Progenitor cell of endocrine pancreas (in vitro differentiated cells): ENCODE measurements at regions not wholly inside any gene's neighbourhood (a gene's known extent, or its start where the extent isn't known, plus 50 kb on each side); places are given as distances from the start of the nearest gene placed in this dataset.

ENCODE experiments used
- DNase-seq: peaks from one replicate; pipeline ENCODE4 v3.0.0; 2021; ENCODE audit warnings: low spot score; ENCODE audit not compliant: unreplicated experiment
- H3K27ac Mint-ChIP-seq: 2 replicates; pipeline ENCODE4 v1.8.0; 2021; ENCODE audit warnings: mild to moderate bottlenecking, moderate library complexity, mixed read lengths
- H3K27me3 Mint-ChIP-seq: 2 replicates; pipeline ENCODE4 v1.8.0; 2021; ENCODE audit warnings: mixed read lengths
- H3K36me3 Mint-ChIP-seq: 2 replicates; pipeline ENCODE4 v1.8.0; 2022; ENCODE audit warnings: mixed read lengths; ENCODE audit not compliant: insufficient read depth
- H3K4me1 Mint-ChIP-seq: 2 replicates; pipeline ENCODE4 v1.8.0; 2021; ENCODE audit warnings: low read depth, mixed read lengths
- H3K4me3 Mint-ChIP-seq: 2 replicates; pipeline ENCODE4 v1.8.0; 2021; ENCODE audit warnings: low read depth, mild to moderate bottlenecking, moderate library complexity, mixed read lengths
- H3K9me3 Mint-ChIP-seq: 2 replicates; pipeline ENCODE4 v1.8.0; 2021; ENCODE audit warnings: low read depth, mixed read lengths
- TF ChIP-seq, protein P1 (sequence below): fragments of 200-600 bp; sonication (generic); IDR thresholded peaks from one replicate; pipeline ENCODE4 v1.5.0; 2021; ENCODE audit warnings: antibody characterized with exemption, mild to moderate bottlenecking; ENCODE audit not compliant: unreplicated experiment

DNA sequence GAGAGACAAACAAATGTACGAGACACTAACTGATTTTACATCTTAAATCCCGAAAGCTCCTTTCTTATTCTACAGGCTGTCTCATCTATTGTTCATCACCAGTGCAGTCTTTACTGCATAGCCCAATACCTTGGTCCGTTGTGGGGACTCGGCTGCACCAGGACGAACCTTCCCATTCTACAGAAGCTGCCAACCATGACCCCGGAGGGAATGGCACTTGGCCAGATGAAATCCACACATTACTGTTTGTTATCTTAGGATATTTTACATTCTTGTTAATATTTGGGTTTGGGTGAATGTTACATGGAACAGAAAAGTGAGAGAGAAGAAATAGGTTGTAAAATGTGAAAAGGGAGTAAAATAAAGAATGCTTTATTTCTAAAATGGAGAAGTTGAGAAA, 195.1 kb downstream of the RFC3 start:
- Mint-ChIP-seq H3K4me3 (no peak overlapping the region), H3K27ac (no peak overlapping the region), H3K9me3 (no peaks in the 10 kb centered on the region), H3K4me1 (peaks cover 5% of the 10 kb centered on the region), H3K27me3 (peaks cover 5% of the 10 kb centered on the region), H3K36me3 (no peaks in the 10 kb centered on the region)
- no peak for DNase-seq
- TF ChIP-seq, protein P1, sequence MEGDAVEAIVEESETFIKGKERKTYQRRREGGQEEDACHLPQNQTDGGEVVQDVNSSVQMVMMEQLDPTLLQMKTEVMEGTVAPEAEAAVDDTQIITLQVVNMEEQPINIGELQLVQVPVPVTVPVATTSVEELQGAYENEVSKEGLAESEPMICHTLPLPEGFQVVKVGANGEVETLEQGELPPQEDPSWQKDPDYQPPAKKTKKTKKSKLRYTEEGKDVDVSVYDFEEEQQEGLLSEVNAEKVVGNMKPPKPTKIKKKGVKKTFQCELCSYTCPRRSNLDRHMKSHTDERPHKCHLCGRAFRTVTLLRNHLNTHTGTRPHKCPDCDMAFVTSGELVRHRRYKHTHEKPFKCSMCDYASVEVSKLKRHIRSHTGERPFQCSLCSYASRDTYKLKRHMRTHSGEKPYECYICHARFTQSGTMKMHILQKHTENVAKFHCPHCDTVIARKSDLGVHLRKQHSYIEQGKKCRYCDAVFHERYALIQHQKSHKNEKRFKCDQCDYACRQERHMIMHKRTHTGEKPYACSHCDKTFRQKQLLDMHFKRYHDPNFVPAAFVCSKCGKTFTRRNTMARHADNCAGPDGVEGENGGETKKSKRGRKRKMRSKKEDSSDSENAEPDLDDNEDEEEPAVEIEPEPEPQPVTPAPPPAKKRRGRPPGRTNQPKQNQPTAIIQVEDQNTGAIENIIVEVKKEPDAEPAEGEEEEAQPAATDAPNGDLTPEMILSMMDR: no peak

DNA sequence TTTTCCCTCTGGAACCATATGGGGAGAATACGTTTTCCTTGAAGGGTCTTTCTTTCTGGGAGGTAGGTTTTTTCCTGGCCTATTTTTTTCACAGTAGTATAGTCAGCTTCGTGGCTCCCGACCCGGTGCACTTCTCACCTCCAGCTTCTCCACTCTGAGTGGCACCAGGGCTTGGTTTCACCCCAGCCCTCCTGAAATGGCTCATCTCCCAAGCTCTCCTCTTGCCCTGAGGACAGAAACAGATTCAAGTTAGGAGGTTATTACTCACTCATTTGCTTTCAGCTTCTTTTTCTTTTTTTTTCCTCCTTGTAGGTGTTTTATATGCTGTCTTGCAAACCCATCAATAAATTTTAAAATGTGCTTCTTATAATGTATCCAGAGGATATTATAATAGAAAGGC, 199.3 kb downstream of the RFC3 start:
- Mint-ChIP-seq H3K9me3 (peaks cover 14% of the 10 kb centered on the region), H3K4me3 (no peak overlapping the region), H3K27ac (no peak overlapping the region), H3K36me3 (peaks cover 5% of the 10 kb centered on the region), H3K4me1 (no peaks in the 10 kb centered on the region), H3K27me3 (peaks cover 5% of the 10 kb centered on the region)
- DNase-seq: no peak
- TF ChIP-seq, protein P1: no peak

DNA sequence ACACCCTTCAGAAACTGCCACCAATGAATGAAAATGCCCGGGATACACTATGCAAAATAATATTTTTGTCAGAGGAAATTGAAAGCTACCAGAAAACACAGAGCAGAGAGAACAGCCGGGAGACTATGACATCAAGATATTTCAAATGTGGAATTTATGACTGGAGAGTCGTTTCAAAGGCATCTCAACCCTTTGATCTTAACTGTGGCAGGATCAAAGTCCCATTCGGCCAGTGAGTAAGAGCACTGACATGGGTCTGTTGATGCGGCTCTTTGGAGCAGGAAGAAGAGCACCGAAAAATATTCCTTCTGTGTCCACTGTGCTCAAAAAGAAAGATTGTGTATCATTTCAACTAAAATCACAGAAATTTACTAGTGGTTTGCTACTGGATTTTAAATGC, 201.9 kb downstream of the RFC3 start:
- Mint-ChIP-seq H3K9me3 (peaks cover 14% of the 10 kb centered on the region), H3K4me1 (no peaks in the 10 kb centered on the region), H3K27ac (no peak overlapping the region), H3K36me3 (peaks cover 5% of the 10 kb centered on the region), H3K4me3 (no peak overlapping the region), H3K27me3 (no peaks in the 10 kb centered on the region)
- DNase-seq: no peak
- TF ChIP-seq, protein P1: no peak

DNA sequence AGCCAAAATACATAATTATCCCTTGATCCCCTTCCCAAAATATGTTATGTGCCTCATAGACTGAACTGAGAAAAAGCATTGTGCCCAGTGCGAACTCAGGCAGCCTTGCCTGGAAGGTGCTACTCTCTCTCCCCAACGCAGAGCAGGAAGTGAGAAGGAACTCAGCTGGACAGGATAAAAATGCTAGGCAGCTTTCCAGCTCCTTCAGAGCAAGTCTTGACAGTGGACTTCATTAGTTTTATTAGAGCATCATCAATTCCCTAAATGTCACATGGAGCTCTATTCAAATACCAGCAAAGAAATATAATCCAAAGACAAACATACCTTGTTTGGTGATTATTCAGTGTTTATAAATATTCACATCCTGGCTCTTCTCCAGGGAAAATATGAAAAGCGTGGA, 202.4 kb downstream of the RFC3 start:
- DNase-seq: no peak
- Mint-ChIP-seq H3K27me3 (no peaks in the 10 kb centered on the region), H3K4me1 (no peaks in the 10 kb centered on the region), H3K36me3 (peaks cover 5% of the 10 kb centered on the region), H3K4me3 (no peak overlapping the region), H3K9me3 (peaks cover 14% of the 10 kb centered on the region), H3K27ac (no peak overlapping the region)
- TF ChIP-seq, protein P1: no peak

DNA sequence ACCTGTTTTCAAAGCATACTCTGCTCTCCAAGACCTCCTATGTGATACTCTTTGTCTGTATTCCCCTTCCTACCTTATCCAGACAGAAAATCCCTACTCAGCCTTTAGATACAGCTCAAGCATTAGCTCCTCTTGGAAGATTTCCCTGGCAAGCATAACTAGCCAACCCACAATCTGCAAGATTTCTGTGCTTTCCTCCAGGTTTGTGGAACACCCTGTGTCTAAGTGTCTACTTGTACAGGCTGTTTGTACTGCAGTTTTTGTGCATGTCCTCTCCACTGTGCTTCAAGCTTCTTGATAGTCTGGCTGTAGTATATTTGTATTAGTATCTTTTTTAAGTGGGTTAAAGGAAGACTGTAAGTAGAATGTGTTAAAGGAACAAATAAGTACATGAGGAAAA, 203.7 kb downstream of the RFC3 start:
- Mint-ChIP-seq H3K36me3 (peaks cover 5% of the 10 kb centered on the region), H3K4me3 (no peak overlapping the region), H3K27me3 (no peaks in the 10 kb centered on the region), H3K9me3 (peaks cover 21% of the 10 kb centered on the region), H3K4me1 (no peaks in the 10 kb centered on the region), H3K27ac (no peak overlapping the region)
- TF ChIP-seq, protein P1: no peak
- DNase-seq: no peak
